A673 (cell line): ENCODE measurements at regions not wholly inside any gene's neighbourhood (a gene's known extent, or its start where the extent isn't known, plus 50 kb on each side); places are given as distances from the start of the nearest gene placed in this dataset.

Experiments
- EZH2 ChIP-seq: fragments of 200-600 bp; sonication (generic); IDR thresholded peaks from 2 replicates; pipeline ENCODE4 v1.6.1; 2017; ENCODE audit warnings: borderline replicate concordance, low read depth, mild to moderate bottlenecking, mixed read lengths, antibody characterized with exemption, low read length; ENCODE audit not compliant: poor library complexity, severe bottlenecking
- TF ChIP-seq, protein P1 (sequence below): fragments of 300-800, 200-600 bp; sonication (generic); conservative IDR thresholded peaks from 2 replicates; pipeline ENCODE4 v1.5.1; 2017; ENCODE audit warnings: low read depth, mild to moderate bottlenecking, antibody characterized with exemption, low read length, moderate library complexity, mixed read lengths

DNA sequence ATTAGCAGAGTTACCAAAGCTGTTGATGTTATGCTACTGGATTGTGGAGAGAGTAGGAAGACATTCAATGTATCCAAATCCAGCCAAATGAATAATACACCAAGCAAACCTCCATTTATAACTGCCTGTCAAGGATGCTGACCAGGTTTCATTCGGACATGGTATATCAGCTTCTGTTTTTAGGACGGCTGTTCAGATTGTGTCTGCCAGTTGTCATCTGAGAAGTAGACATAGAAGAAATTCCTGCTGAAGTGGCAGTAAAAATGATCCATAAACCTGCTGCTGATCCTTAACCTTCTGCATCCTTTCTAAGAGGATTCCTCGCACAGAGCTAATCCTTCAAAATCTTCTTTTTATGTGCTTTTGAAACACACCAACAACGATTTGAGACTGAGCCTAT lies 663.6 kb upstream of the PLXNA2 start:
- TF ChIP-seq, protein P1, sequence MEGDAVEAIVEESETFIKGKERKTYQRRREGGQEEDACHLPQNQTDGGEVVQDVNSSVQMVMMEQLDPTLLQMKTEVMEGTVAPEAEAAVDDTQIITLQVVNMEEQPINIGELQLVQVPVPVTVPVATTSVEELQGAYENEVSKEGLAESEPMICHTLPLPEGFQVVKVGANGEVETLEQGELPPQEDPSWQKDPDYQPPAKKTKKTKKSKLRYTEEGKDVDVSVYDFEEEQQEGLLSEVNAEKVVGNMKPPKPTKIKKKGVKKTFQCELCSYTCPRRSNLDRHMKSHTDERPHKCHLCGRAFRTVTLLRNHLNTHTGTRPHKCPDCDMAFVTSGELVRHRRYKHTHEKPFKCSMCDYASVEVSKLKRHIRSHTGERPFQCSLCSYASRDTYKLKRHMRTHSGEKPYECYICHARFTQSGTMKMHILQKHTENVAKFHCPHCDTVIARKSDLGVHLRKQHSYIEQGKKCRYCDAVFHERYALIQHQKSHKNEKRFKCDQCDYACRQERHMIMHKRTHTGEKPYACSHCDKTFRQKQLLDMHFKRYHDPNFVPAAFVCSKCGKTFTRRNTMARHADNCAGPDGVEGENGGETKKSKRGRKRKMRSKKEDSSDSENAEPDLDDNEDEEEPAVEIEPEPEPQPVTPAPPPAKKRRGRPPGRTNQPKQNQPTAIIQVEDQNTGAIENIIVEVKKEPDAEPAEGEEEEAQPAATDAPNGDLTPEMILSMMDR = no peak
- TF ChIP-seq EZH2 = no peak
